Spleen (tissue), 7 donors: ENCODE measurements at regions not wholly inside any gene's neighbourhood (a gene's known extent, or its start where the extent isn't known, plus 50 kb on each side); places are given as distances from the start of the nearest gene placed in this dataset.

Source experiments
- CTCF ChIP-seq, 11 experiments: fragments of 200-600 bp in 7 of 11; fragments of 450-650 bp in 4 of 11; sonication (generic) in 4 of 11; IDR thresholded peaks in 8 of 11; conservative IDR thresholded peaks in 3 of 11; 1 replicate in 7 of 11; 2 replicates in 4 of 11; pipeline versions ENCODE4 v1.4.0 to v1.8.0; 2016 to 2021; ENCODE audit warnings: antibody characterized with exemption in 11 of 11, inconsistent platforms in 4 of 11, mild to moderate bottlenecking in 1 of 11
- POLR2A ChIP-seq, 3 donors: fragments of 450-650 bp; IDR thresholded peaks; one replicate each; pipeline ENCODE4 v1.5.1; 2017; ENCODE audit warnings: antibody characterized with exemption in 3 of 3, mild to moderate bottlenecking in 1 of 3
- POLR2AphosphoS5 ChIP-seq, 3 donors: sonication (generic); formaldehyde crosslinking; IDR thresholded peaks; one replicate each; pipeline ENCODE4 v1.5.1; 2017; ENCODE audit warnings: antibody characterized with exemption in 3 of 3
- donor health status: DM: no; HTN: no; CAD: no; lungs with moderate emphysema.
- donor health status: DM: no; HTN: no; CAD: no.
- donor health status: DM: no; HTN: no; CAD: no.

GRCh38 chr3:124632566-124633140 is 97.6 kb upstream of the UMPS start:
- TF ChIP-seq POLR2A (IDR thresholded peaks at IDR 0.05) (no peak), CTCF (IDR thresholded peaks at IDR 0.05 in 8 of 11, conservative IDR thresholded peaks at IDR 0.05 in 3 of 11) (no peak), POLR2AphosphoS5 (IDR thresholded peaks at IDR 0.05) (no peak)
